HepG2 (cell line): ENCODE measurements at regions not wholly inside any gene's neighbourhood (a gene's known extent, or its start where the extent isn't known, plus 50 kb on each side); places are given as distances from the start of the nearest gene placed in this dataset.

Experiments used
- ASH2L ChIP-seq: fragments of 300-600, 200-600 bp; sonication (generic); IDR thresholded peaks from 2 replicates; pipeline ENCODE4 v1.7.0; 2017; ENCODE audit warnings: low read depth, mild to moderate bottlenecking, moderate library complexity, mixed read lengths, low read length; ENCODE audit not compliant: insufficient read length
- PHB2 ChIP-seq: fragments of 450-650 bp; IDR thresholded peaks from 2 replicates; pipeline ENCODE4 v1.6.1; 2018; ENCODE audit not compliant: partially characterized antibody
- POLR2A ChIP-seq, 2 experiments: IDR thresholded peaks; 2 replicates each; pipeline ENCODE4 v1.6.1; 2011; ENCODE audit warnings: low read depth in 2 of 2, low read length in 2 of 2, mild to moderate bottlenecking in 1 of 2, moderate library complexity in 1 of 2; ENCODE audit not compliant: insufficient read depth in 1 of 2
- TF ChIP-seq, protein P1 (sequence below): sonication (generic); formaldehyde crosslinking; IDR thresholded peaks from 2 replicates; pipeline ENCODE4 v1.8.1; 2023; ENCODE audit warnings: missing genetic modification reagents, inconsistent platforms, borderline replicate concordance

DNA sequence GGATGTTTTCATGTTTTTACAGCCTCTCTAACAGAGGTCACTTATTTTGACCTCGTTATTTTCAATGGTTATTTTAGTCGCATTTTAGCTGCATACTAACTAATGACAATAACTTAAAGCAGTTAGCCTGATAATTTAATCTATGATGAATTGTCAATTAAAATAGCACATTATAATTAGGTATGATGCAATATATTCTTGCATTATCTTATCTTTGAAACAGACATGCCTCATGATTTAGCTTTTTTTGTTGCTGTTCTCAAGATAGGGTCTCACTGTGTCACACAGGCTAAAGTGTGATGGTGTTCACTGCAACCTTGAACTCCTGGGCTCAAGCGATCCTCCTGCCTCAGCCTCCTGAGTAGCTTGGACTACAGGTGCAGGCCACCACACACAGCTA is 126.4 kb downstream of the KBTBD2 start:
- TF ChIP-seq POLR2A (IDR thresholded peaks at IDR 0.05; ENCODE audit: insufficient read depth in 1 of 2, low read depth in 2 of 2, low read length in 2 of 2) = no peak
- TF ChIP-seq PHB2 = no peak
- TF ChIP-seq, protein P1, sequence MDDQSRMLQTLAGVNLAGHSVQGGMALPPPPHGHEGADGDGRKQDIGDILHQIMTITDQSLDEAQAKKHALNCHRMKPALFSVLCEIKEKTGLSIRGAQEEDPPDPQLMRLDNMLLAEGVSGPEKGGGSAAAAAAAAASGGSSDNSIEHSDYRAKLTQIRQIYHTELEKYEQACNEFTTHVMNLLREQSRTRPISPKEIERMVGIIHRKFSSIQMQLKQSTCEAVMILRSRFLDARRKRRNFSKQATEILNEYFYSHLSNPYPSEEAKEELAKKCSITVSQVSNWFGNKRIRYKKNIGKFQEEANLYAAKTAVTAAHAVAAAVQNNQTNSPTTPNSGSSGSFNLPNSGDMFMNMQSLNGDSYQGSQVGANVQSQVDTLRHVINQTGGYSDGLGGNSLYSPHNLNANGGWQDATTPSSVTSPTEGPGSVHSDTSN (CRISPR knock-in tag) = no peak
- TF ChIP-seq ASH2L = no peak
